DOHH2 (cell line): ENCODE measurements at regions not wholly inside any gene's neighbourhood (a gene's known extent, or its start where the extent isn't known, plus 50 kb on each side); places are given as distances from the start of the nearest gene placed in this dataset.

Source experiments
- H3F3A ChIP-seq: fragments of 200-600 bp; sonication (generic), shearing (Covaris generic); 2 replicates; pipeline ENCODE4 v1.6.0; 2016; ENCODE audit warnings: antibody characterized with exemption, mild to moderate bottlenecking; ENCODE audit not compliant: control insufficient read depth, insufficient read depth
- H3K27ac ChIP-seq: fragments of 200-600 bp; sonication (generic); 2 replicates; pipeline ENCODE4 v1.5.1; 2014; ENCODE audit warnings: low read depth, mild to moderate bottlenecking, low read length, moderate library complexity
- H3K27me3 ChIP-seq: fragments of 200-600 bp; sonication (generic); 2 replicates; pipeline ENCODE4 v1.6.1; 2014; ENCODE audit warnings: mild to moderate bottlenecking, low read length, mixed read lengths; ENCODE audit not compliant: control insufficient read depth
- H3K36me3 ChIP-seq: fragments of 200-600 bp; sonication (generic); 2 replicates; pipeline ENCODE4 v1.6.1; 2014; ENCODE audit warnings: mild to moderate bottlenecking, low read length, moderate library complexity, mixed read lengths; ENCODE audit not compliant: control insufficient read depth
- H3K4me1 ChIP-seq: fragments of 200-600 bp; sonication (generic); 2 replicates; pipeline ENCODE4 v1.6.1; 2014; ENCODE audit warnings: mild to moderate bottlenecking, low read length, mixed read lengths; ENCODE audit not compliant: control insufficient read depth
- H3K4me2 ChIP-seq: fragments of 200-600 bp; sonication (generic); 2 replicates; pipeline ENCODE4 v1.6.0; 2014; ENCODE audit warnings: mild to moderate bottlenecking, low read length, moderate library complexity
- H3K4me3 ChIP-seq: fragments of 200-600 bp; sonication (generic); 2 replicates; pipeline ENCODE4 v1.5.1; 2014; ENCODE audit warnings: mild to moderate bottlenecking, low read length, mixed read lengths
- H3K79me2 ChIP-seq: fragments of 200-600 bp; sonication (generic); 2 replicates; pipeline ENCODE4 v1.6.1; 2014; ENCODE audit warnings: mild to moderate bottlenecking, low read length, mixed read lengths; ENCODE audit not compliant: control insufficient read depth
- H3K9me2 ChIP-seq: fragments of 200-600 bp; sonication (generic); replicated peaks from 2 replicates; pipeline ENCODE4 v1.6.1; 2014; ENCODE audit warnings: mild to moderate bottlenecking, low read length, mixed read lengths; ENCODE audit not compliant: control insufficient read depth
- H3K9me3 ChIP-seq: fragments of 200-600 bp; sonication (generic); 2 replicates; pipeline ENCODE4 v1.6.1; 2014; ENCODE audit warnings: antibody characterized with exemption, low read length, mixed read lengths; ENCODE audit not compliant: control insufficient read depth, insufficient read depth
- H4K20me1 ChIP-seq: fragments of 200-600 bp; sonication (generic); 2 replicates; pipeline ENCODE4 v1.6.0; 2014; ENCODE audit warnings: low read depth, mild to moderate bottlenecking, antibody characterized with exemption, low read length, moderate library complexity; ENCODE audit not compliant: control insufficient read depth, insufficient read depth
- EZH2phosphoT487 ChIP-seq: fragments of 200-600 bp; sonication (generic); IDR thresholded peaks from 2 replicates; pipeline ENCODE4 v1.6.1; 2017; ENCODE audit warnings: borderline replicate concordance, mild to moderate bottlenecking, antibody characterized with exemption, low read length, moderate library complexity, mixed read lengths
- TF ChIP-seq, protein P1 (sequence below): fragments of 200-600 bp; sonication (generic); IDR thresholded peaks from one replicate; pipeline ENCODE4 v1.5.1; 2014; ENCODE audit warnings: antibody characterized with exemption, mild to moderate bottlenecking, low read depth, low read length; ENCODE audit not compliant: poor library complexity, severe bottlenecking

DNA sequence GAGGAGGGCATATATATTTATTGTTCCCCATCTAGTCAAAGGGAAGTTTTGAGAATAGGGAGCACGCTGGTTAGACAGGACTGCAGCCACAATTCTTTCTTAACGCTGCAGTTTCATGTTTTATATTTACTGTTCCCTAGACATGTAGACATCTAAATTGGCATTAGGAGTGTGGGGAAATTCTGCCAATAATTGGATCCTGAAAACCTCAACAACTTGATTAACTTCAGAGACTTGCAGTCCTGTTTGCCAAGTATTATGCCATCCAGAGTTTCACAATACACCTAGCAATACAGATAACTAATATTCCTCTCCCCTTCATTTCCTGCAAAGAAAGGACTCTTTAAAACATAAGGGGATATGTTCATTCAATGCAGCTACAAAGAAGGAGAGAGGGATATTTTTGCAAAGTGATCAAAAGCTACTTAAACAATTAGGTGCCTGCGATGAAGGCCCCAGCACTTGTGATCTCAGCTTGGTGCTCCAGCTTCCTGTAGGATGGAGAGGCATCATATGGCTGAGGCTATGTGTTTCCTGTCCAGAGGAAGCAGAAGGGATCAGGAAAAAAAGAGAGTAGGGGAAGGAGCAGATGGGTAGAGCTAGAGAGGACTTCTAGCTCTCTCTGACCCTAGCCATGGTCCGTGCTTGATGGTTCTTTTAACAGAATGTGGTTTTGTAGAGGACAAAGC lies 264.4 kb downstream of the MTX2 start:
- Histone ChIP-seq H3K4me2 (no peak overlapping the region), H3K4me1 (no peaks in the 10 kb centered on the region), H3K27ac (no peak overlapping the region), H3K79me2 (no peaks in the 10 kb centered on the region), H3K27me3 (no peaks in the 10 kb centered on the region), H3K9me3 (no peaks in the 10 kb centered on the region), H4K20me1 (no peaks in the 10 kb centered on the region), H3K36me3 (no peaks in the 10 kb centered on the region), H3F3A (no peaks in the 10 kb centered on the region), H3K4me3 (no peak overlapping the region), H3K9me2 (no peaks in the 10 kb centered on the region)
- TF ChIP-seq, protein P1, sequence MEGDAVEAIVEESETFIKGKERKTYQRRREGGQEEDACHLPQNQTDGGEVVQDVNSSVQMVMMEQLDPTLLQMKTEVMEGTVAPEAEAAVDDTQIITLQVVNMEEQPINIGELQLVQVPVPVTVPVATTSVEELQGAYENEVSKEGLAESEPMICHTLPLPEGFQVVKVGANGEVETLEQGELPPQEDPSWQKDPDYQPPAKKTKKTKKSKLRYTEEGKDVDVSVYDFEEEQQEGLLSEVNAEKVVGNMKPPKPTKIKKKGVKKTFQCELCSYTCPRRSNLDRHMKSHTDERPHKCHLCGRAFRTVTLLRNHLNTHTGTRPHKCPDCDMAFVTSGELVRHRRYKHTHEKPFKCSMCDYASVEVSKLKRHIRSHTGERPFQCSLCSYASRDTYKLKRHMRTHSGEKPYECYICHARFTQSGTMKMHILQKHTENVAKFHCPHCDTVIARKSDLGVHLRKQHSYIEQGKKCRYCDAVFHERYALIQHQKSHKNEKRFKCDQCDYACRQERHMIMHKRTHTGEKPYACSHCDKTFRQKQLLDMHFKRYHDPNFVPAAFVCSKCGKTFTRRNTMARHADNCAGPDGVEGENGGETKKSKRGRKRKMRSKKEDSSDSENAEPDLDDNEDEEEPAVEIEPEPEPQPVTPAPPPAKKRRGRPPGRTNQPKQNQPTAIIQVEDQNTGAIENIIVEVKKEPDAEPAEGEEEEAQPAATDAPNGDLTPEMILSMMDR: no peak
- no peak for TF ChIP-seq EZH2phosphoT487

DNA sequence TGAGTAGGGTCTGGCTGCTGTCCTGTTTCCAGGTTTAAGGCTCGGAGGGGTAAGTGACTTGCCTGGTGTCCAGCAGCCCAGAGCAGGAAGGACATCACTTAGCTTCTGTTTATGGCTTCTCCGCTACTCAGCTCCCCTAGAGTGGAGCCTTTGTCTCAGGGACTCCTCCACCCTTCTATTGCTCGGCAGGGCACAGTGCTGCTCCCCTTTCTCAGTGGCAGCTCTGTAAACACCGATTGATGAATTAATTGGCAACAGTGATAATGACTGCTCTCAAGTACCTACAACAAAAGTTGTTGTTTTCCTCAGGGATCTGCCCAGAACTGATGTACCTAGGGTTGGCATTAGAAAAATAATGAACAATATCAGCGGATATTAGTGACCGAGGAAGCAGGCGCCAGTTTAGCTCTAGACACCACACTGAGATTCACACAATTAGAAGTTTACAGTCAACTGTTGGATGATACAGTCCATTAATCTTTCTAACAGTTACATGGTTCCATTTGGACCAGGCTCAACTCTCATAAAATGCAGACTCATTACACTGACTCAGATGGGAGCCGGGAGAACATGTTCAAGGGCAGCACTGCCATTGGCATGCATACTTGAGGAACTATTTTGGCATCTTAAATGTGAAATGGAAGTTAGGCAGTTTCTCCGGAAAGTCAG lies 265.7 kb downstream of the MTX2 start:
- TF ChIP-seq, protein P1: no peak
- no peak for TF ChIP-seq EZH2phosphoT487
- H3K4me1 ChIP-seq: no peaks in the 10 kb centered on the region

DNA sequence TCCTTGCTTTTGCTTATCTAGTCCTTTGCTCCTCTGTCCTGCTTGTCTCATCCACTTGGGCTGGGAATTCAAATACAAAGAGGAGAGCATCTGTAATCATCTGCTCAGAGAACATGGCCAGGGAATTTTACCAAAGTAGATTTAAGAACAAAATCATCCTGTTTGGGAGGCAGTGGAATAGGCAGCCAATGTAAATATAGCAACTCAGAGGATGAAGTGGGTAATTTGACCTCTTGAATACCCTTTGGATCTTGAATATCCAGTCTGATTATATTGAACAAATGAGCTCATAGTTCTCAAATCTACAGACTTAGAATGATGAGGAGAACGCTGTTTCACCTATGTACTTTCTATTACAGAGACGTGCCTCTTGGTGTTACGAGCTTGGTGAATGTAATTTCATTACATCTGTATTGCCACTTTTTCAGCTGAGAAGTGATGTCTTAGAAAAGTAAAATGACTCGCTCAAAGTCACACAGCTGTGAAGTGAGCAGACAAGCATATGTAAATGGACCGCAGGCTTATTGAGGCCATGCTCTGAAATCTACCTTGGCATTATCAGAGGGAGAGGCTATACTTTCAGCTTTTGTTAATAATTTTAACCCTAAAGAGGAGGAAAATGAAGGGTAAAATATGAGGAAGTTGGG lies 266.3 kb downstream of the MTX2 start:
- no peaks in the 10 kb centered on the region for H3K27me3 ChIP-seq
- no peaks in the 10 kb centered on the region for H3K79me2 ChIP-seq

More for the DNA sequence above, 265.7 kb downstream of the MTX2 start:
- H3K4me3 ChIP-seq: no peak overlapping the region
- no peaks in the 10 kb centered on the region for H3K9me2 ChIP-seq
- H3K36me3 ChIP-seq: no peaks in the 10 kb centered on the region
- no peaks in the 10 kb centered on the region for H3F3A ChIP-seq
- H3K9me3 ChIP-seq: no peaks in the 10 kb centered on the region
- no peak overlapping the region for H3K4me2 ChIP-seq
- no peak overlapping the region for H3K27ac ChIP-seq
- no peaks in the 10 kb centered on the region for H3K27me3 ChIP-seq
- H3K79me2 ChIP-seq: no peaks in the 10 kb centered on the region
- H4K20me1 ChIP-seq: no peaks in the 10 kb centered on the region

More for the DNA sequence above, 266.3 kb downstream of the MTX2 start:
- H3K27ac ChIP-seq: no peak overlapping the region
- no peaks in the 10 kb centered on the region for H3K9me2 ChIP-seq
- TF ChIP-seq EZH2phosphoT487: no peak
- TF ChIP-seq, protein P1: no peak
- no peaks in the 10 kb centered on the region for H3K36me3 ChIP-seq
- no peak overlapping the region for H3K4me3 ChIP-seq
- no peaks in the 10 kb centered on the region for H3F3A ChIP-seq
- no peaks in the 10 kb centered on the region for H3K4me1 ChIP-seq
- H4K20me1 ChIP-seq: no peaks in the 10 kb centered on the region
- no peaks in the 10 kb centered on the region for H3K9me3 ChIP-seq
- H3K4me2 ChIP-seq: no peak overlapping the region
